Neural progenitor cell (in vitro differentiated cells): ENCODE measurements at regions not wholly inside any gene's neighbourhood (a gene's known extent, or its start where the extent isn't known, plus 50 kb on each side); places are given as distances from the start of the nearest gene placed in this dataset.
"Not testable (repeated sequence)": the region's sequence is repeated elsewhere in the genome, so short reads cannot be mapped to it uniquely, and the experiment has no call there.

Source experiments
- DNase-seq: peaks from one replicate; pipeline ENCODE4 v3.0.0-alpha.2; 2016; ENCODE audit warnings: low spot score
- H2AFZ ChIP-seq: fragments of 200-600 bp; sonication (generic); replicated peaks from 2 replicates; pipeline ENCODE4 v1.6.1; 2016; ENCODE audit warnings: antibody characterized with exemption
- H3F3A ChIP-seq: fragments of 200-600 bp; sonication (generic); 2 replicates; pipeline ENCODE4 v1.6.1; 2016; ENCODE audit warnings: antibody characterized with exemption, low read depth
- H3K27ac ChIP-seq: fragments of 200-600 bp; sonication (generic); 2 replicates; pipeline ENCODE4 v1.5.1; 2016; ENCODE audit warnings: mild to moderate bottlenecking
- H3K27me3 ChIP-seq: fragments of 200-600 bp; sonication (generic); 2 replicates; pipeline ENCODE4 v1.6.1; 2016; ENCODE audit warnings: mild to moderate bottlenecking, moderate library complexity
- H3K36me3 ChIP-seq: fragments of 200-600 bp; sonication (generic); 2 replicates; pipeline ENCODE4 v1.5.1; 2016
- H3K4me1 ChIP-seq: fragments of 200-600 bp; sonication (generic); 2 replicates; pipeline ENCODE4 v1.6.1; 2016; ENCODE audit warnings: mixed run types
- H3K4me2 ChIP-seq: fragments of 200-600 bp; sonication (generic); 2 replicates; pipeline ENCODE4 v1.6.1; 2016
- H3K4me3 ChIP-seq: fragments of 200-600 bp; sonication (generic); 2 replicates; pipeline ENCODE4 v1.5.1; 2016
- H3K79me2 ChIP-seq: fragments of 200-600 bp; sonication (generic); 2 replicates; pipeline ENCODE4 v1.6.1; 2016; ENCODE audit warnings: low read depth
- H3K9ac ChIP-seq: fragments of 200-600 bp; sonication (generic); 2 replicates; pipeline ENCODE4 v1.6.1; 2016
- H3K9me3 ChIP-seq: fragments of 200-600 bp; sonication (generic); 2 replicates; pipeline ENCODE4 v1.5.1; 2016; ENCODE audit warnings: low read depth
- H4K20me1 ChIP-seq: fragments of 200-600 bp; sonication (generic); 2 replicates; pipeline ENCODE4 v1.6.1; 2016; ENCODE audit warnings: low read depth
- H3K27ac Mint-ChIP-seq: 3 replicates; pipeline ENCODE4 v1.8.0; 2021; ENCODE audit warnings: mixed read lengths
- H3K27me3 Mint-ChIP-seq: 2 replicates; pipeline ENCODE4 v1.8.0; 2022; ENCODE audit warnings: low read depth, mild to moderate bottlenecking, inconsistent platforms, moderate library complexity, mixed read lengths; ENCODE audit not compliant: insufficient read depth
- H3K36me3 Mint-ChIP-seq: 3 replicates; pipeline ENCODE4 v1.8.0; 2021; ENCODE audit warnings: mixed read lengths
- H3K4me1 Mint-ChIP-seq: 3 replicates; pipeline ENCODE4 v1.8.0; 2021; ENCODE audit warnings: mixed read lengths
- H3K4me3 Mint-ChIP-seq: 3 replicates; pipeline ENCODE4 v1.8.0; 2021; ENCODE audit warnings: mild to moderate bottlenecking, moderate library complexity, mixed read lengths
- H3K9me3 Mint-ChIP-seq: 3 replicates; pipeline ENCODE4 v1.8.0; 2020; ENCODE audit warnings: mixed read lengths
- CTCF ChIP-seq: fragments of 200-600 bp; sonication (generic); IDR thresholded peaks from 2 replicates; pipeline ENCODE4 v1.5.1; 2017; ENCODE audit warnings: antibody characterized with exemption, mild to moderate bottlenecking
- EZH2 ChIP-seq: fragments of 200-600 bp; sonication (generic); IDR thresholded peaks from 2 replicates; pipeline ENCODE4 v1.6.1; 2017; ENCODE audit warnings: antibody characterized with exemption, mild to moderate bottlenecking, moderate library complexity
- EZH2phosphoT487 ChIP-seq: fragments of 200-600 bp; sonication (generic); IDR thresholded peaks from 2 replicates; pipeline ENCODE4 v1.6.1; 2017; ENCODE audit warnings: antibody characterized with exemption

GRCh38 chr9:129542741-129543140, 78.2 kb downstream of the C9orf50 start:
- H3K4me3 ChIP-seq, result no peak overlapping the region
- peaks cover 8% of the 10 kb centered on the region for H3K27me3 Mint-ChIP-seq
- TF ChIP-seq EZH2, result no peak
- TF ChIP-seq CTCF, result no peak
- no peak for TF ChIP-seq EZH2phosphoT487

GRCh38 chr9:129541270-129541669, 79.6 kb downstream of the C9orf50 start:
- H3K9me3 Mint-ChIP-seq, result peaks cover 13% of the 10 kb centered on the region
- H3K27ac Mint-ChIP-seq, result no peak overlapping the region
- Histone ChIP-seq H3K4me2 (no peak overlapping the region), H3K9ac (no peak overlapping the region), H4K20me1 (no peaks in the 10 kb centered on the region), H3K4me3 (no peak overlapping the region), H3K36me3 (no peaks in the 10 kb centered on the region), H3K27me3 (no peaks in the 10 kb centered on the region), H3K79me2 (no peaks in the 10 kb centered on the region), H2AFZ (no peak overlapping the region), H3F3A (no peaks in the 10 kb centered on the region), H3K27ac (no peak overlapping the region), H3K9me3 (peaks cover 4% of the 10 kb centered on the region), H3K4me1 (no peaks in the 10 kb centered on the region)
- TF ChIP-seq EZH2 (no peak), CTCF (no peak), EZH2phosphoT487 (no peak)
- peaks cover 7% of the 10 kb centered on the region for H3K36me3 Mint-ChIP-seq
- DNase-seq, result no peak
- H3K4me3 Mint-ChIP-seq, result no peak overlapping the region
- H3K27me3 Mint-ChIP-seq, result peaks cover 4% of the 10 kb centered on the region
- no peaks in the 10 kb centered on the region for H3K4me1 Mint-ChIP-seq

More at GRCh38 chr9:129542741-129543140, 78.2 kb downstream of the C9orf50 start:
- no peak overlapping the region for H3K4me2 ChIP-seq
- no peaks in the 10 kb centered on the region for H3K36me3 ChIP-seq
- H4K20me1 ChIP-seq, result no peaks in the 10 kb centered on the region
- H3K79me2 ChIP-seq, result no peaks in the 10 kb centered on the region
- H3K9ac ChIP-seq, result no peak overlapping the region
- H3K4me1 Mint-ChIP-seq, result peaks cover 3% of the 10 kb centered on the region
- H3F3A ChIP-seq, result no peaks in the 10 kb centered on the region
- H3K27ac ChIP-seq, result no peak overlapping the region
- H3K9me3 ChIP-seq, result peaks cover 4% of the 10 kb centered on the region
- no peak overlapping the region for H3K27ac Mint-ChIP-seq
- H3K36me3 Mint-ChIP-seq, result peaks cover 7% of the 10 kb centered on the region
- H3K4me3 Mint-ChIP-seq, result no peak overlapping the region
- no peak overlapping the region for H2AFZ ChIP-seq
- no peaks in the 10 kb centered on the region for H3K27me3 ChIP-seq
- DNase-seq, result no peak
- H3K9me3 Mint-ChIP-seq, result peaks cover 13% of the 10 kb centered on the region
- no peaks in the 10 kb centered on the region for H3K4me1 ChIP-seq

GRCh38 chr9:129539446-129539845, 81.5 kb downstream of the C9orf50 start:
- H3K4me1 Mint-ChIP-seq, result no peaks in the 10 kb centered on the region
- no peaks in the 10 kb centered on the region for H3K4me1 ChIP-seq
- H3K27me3 ChIP-seq, result no peaks in the 10 kb centered on the region
- no peak overlapping the region for H2AFZ ChIP-seq
- H3K4me3 Mint-ChIP-seq, result no peak overlapping the region
- H3F3A ChIP-seq, result no peaks in the 10 kb centered on the region
- H3K9ac ChIP-seq, result no peak overlapping the region
- H3K27ac Mint-ChIP-seq, result no peak overlapping the region
- H3K36me3 Mint-ChIP-seq, result peaks cover 7% of the 10 kb centered on the region
- H4K20me1 ChIP-seq, result no peaks in the 10 kb centered on the region
- peaks cover 4% of the 10 kb centered on the region for H3K27me3 Mint-ChIP-seq
- no peak overlapping the region for H3K4me3 ChIP-seq
- H3K9me3 ChIP-seq, result peaks cover 4% of the 10 kb centered on the region
- H3K79me2 ChIP-seq, result no peaks in the 10 kb centered on the region
- DNase-seq, result no peak
- peaks cover 13% of the 10 kb centered on the region for H3K9me3 Mint-ChIP-seq
- TF ChIP-seq CTCF, result no peak
- TF ChIP-seq EZH2phosphoT487, result no peak
- H3K27ac ChIP-seq, result no peak overlapping the region
- H3K4me2 ChIP-seq, result no peak overlapping the region
- no peaks in the 10 kb centered on the region for H3K36me3 ChIP-seq

- not testable (repeated sequence) for H3K27me3 ChIP-seq, H3K79me2 ChIP-seq, H3K4me3 Mint-ChIP-seq, H3F3A ChIP-seq, H3K27ac ChIP-seq, H3K9me3 ChIP-seq, H3K4me3 ChIP-seq, DNase-seq, H3K4me1 Mint-ChIP-seq, H3K27ac Mint-ChIP-seq, H3K4me1 ChIP-seq, H3K9ac ChIP-seq, H2AFZ ChIP-seq, H3K4me2 ChIP-seq, H3K36me3 ChIP-seq, H3K27me3 Mint-ChIP-seq, H3K36me3 Mint-ChIP-seq, H4K20me1 ChIP-seq
- H3K9me3 Mint-ChIP-seq, result peaks cover 30% of the 10 kb centered on the region
These were observed 89.0 kb downstream of the C9orf50 start for GRCh38 chr9:129531860-129532402.

GRCh38 chr9:129527955-129528354, 92.9 kb downstream of the C9orf50 start:
- not testable (repeated sequence) for H3K36me3 Mint-ChIP-seq, H3K4me3 Mint-ChIP-seq, H3K9ac ChIP-seq, H3K27me3 ChIP-seq, H3K79me2 ChIP-seq, H3K36me3 ChIP-seq, H3K27ac Mint-ChIP-seq, H3F3A ChIP-seq, H3K4me2 ChIP-seq, H3K4me3 ChIP-seq, H3K27ac ChIP-seq, H3K27me3 Mint-ChIP-seq, H2AFZ ChIP-seq, H3K4me1 ChIP-seq, DNase-seq, H4K20me1 ChIP-seq, H3K9me3 ChIP-seq
- Mint-ChIP-seq H3K9me3 (peaks cover 43% of the 10 kb centered on the region), H3K4me1 (peaks cover 17% of the 10 kb centered on the region)
